GM12878 (cell line): ENCODE measurements at regions not wholly inside any gene's neighbourhood (a gene's known extent, or its start where the extent isn't known, plus 50 kb on each side); places are given as distances from the start of the nearest gene placed in this dataset.

Source experiments
- ATAC-seq: fragments of 200-7000 bp; cut with Tn5 transposase; 3 replicates; pipeline ENCODE4 v1.9.1; 2020; ENCODE audit warnings: mild to moderate bottlenecking, moderate library complexity
- BruUV-seq: library from RNA; stranded (reverse); fragments of 400-500 nt; replicated peaks from 2 replicates; lab custom pipeline; 2021; lab: Mats Ljungman, UMichigan
- CTCF ChIA-PET: fragments of 300-600 bp; sonication (Branson Sonifier 250); formaldehyde crosslinking; extraction: SDS; loops from one replicate; lab custom pipeline; 2021; ENCODE audit warnings: inconsistent platforms; lab: Yijun Ruan, JAX
- POLR2A ChIA-PET: fragments of 350-600 bp; formaldehyde crosslinking; extraction: SDS; loops from one replicate; lab custom pipeline; 2021; ENCODE audit warnings: inconsistent platforms; lab: Charles Lee
- RAD21 ChIA-PET: fragments of 300-600 bp; sonication (Branson Sonifier 250); formaldehyde crosslinking; loops from one replicate; lab custom pipeline; 2023; ENCODE audit warnings: antibody characterized with exemption; ENCODE audit not compliant: unreplicated experiment; lab: Charles Lee
- SMC1A ChIA-PET: fragments of 300-600 bp; sonication (Branson Sonifier 250); formaldehyde crosslinking; loops from one replicate; lab custom pipeline; 2023; ENCODE audit not compliant: unreplicated experiment, uncharacterized antibody; lab: Charles Lee
- DNase-seq: peaks from one replicate; pipeline ENCODE4 v3.0.0-alpha.2; 2011; ENCODE audit warnings: low read depth, low spot score
- FAIRE-seq: peaks from 3 replicates; lab custom pipeline; 2011; peaks lifted over from hg19 to GRCh38; lab: Jason Lieb, UNC
- H2AFZ ChIP-seq: 2 replicates; pipeline ENCODE4 v1.6.0; 2011; ENCODE audit warnings: low read depth, low read length, control low read depth; ENCODE audit not compliant: control insufficient read depth
- H3K27ac ChIP-seq: 2 replicates; pipeline ENCODE4 v1.5.1; 2011; ENCODE audit warnings: control low read depth; ENCODE audit not compliant: control insufficient read depth, insufficient read depth
- H3K27me3 ChIP-seq, 2 experiments: replicated peaks in 1 of 2; 2 replicates each; pipeline versions ENCODE4 v1.6.0 to v1.6.1; 2011; ENCODE audit warnings: low read length in 1 of 2; ENCODE audit not compliant: control insufficient read depth in 2 of 2, insufficient read depth in 2 of 2
- H3K36me3 ChIP-seq, 2 experiments: 2 replicates each; pipeline ENCODE4 v1.5.1; 2011; ENCODE audit warnings: low read length in 1 of 2; ENCODE audit not compliant: control insufficient read depth in 2 of 2, insufficient read depth in 2 of 2
- H3K4me1 ChIP-seq: 2 replicates; pipeline ENCODE4 v1.6.1; 2011; ENCODE audit warnings: mild to moderate bottlenecking, low read length, moderate library complexity, mixed read lengths; ENCODE audit not compliant: control insufficient read depth, insufficient read depth
- H3K4me2 ChIP-seq: 2 replicates; pipeline ENCODE4 v1.6.0; 2011; ENCODE audit warnings: control low read depth; ENCODE audit not compliant: control insufficient read depth, insufficient read depth
- H3K4me3 ChIP-seq: fragments of 200-600 bp; sonication (generic); 2 replicates; pipeline ENCODE4 v1.5.1; 2016
- H3K79me2 ChIP-seq: 2 replicates; pipeline ENCODE4 v1.6.0; 2011; ENCODE audit warnings: low read length; ENCODE audit not compliant: control insufficient read depth, insufficient read depth
- H3K9ac ChIP-seq: 2 replicates; pipeline ENCODE4 v1.8.0; 2011; ENCODE audit warnings: low read length, control low read depth, mixed read lengths; ENCODE audit not compliant: control insufficient read depth, insufficient read depth
- H3K9me3 ChIP-seq: replicated peaks from 3 replicates; pipeline ENCODE4 v1.5.1; 2011; ENCODE audit warnings: mild to moderate bottlenecking, low read length; ENCODE audit not compliant: control insufficient read depth, insufficient read depth
- H4K20me1 ChIP-seq: 2 replicates; pipeline ENCODE4 v1.6.0; 2011; ENCODE audit not compliant: control insufficient read depth, insufficient read depth
- ATF7 ChIP-seq: fragments of 450-650 bp; IDR thresholded peaks from 2 replicates; pipeline ENCODE4 v1.6.1; 2016; ENCODE audit warnings: low read depth, mild to moderate bottlenecking
- DPF2 ChIP-seq: fragments of 450-650 bp; IDR thresholded peaks from 2 replicates; pipeline ENCODE4 v1.6.1; 2017; ENCODE audit warnings: mild to moderate bottlenecking
- HCFC1 ChIP-seq: fragments of 150-350 bp; IDR thresholded peaks from 2 replicates; pipeline ENCODE4 v1.6.1; 2014; ENCODE audit warnings: low read length
- IKZF1 ChIP-seq: fragments of 450-650 bp; conservative IDR thresholded peaks from 2 replicates; pipeline ENCODE4 v1.6.1; 2017; ENCODE audit warnings: antibody characterized with exemption, mild to moderate bottlenecking
- IKZF2 ChIP-seq, 2 experiments: fragments of 450-650 bp; IDR thresholded peaks; 2 replicates each; pipeline ENCODE4 v1.6.1; 2017; ENCODE audit warnings: mild to moderate bottlenecking in 2 of 2, moderate library complexity in 2 of 2
- MEF2A ChIP-seq: IDR thresholded peaks from 2 replicates; pipeline ENCODE4 v1.6.1; 2011; ENCODE audit warnings: low read depth, mild to moderate bottlenecking, low read length, moderate library complexity; ENCODE audit not compliant: insufficient read depth
- MEF2B ChIP-seq: fragments of 450-650 bp; IDR thresholded peaks from 2 replicates; pipeline ENCODE4 v1.6.1; 2018; ENCODE audit warnings: mild to moderate bottlenecking, moderate library complexity; ENCODE audit not compliant: partially characterized antibody, poor library complexity, severe bottlenecking
- MTA2 ChIP-seq: fragments of 450-650 bp; IDR thresholded peaks from 2 replicates; pipeline ENCODE4 v1.6.1; 2016; ENCODE audit warnings: low read depth, mild to moderate bottlenecking, moderate library complexity
- NR2C1 ChIP-seq: fragments of 450-650 bp; IDR thresholded peaks from 2 replicates; pipeline ENCODE4 v1.6.1; 2017; ENCODE audit warnings: antibody characterized with exemption, mild to moderate bottlenecking, moderate library complexity
- NR2F1 ChIP-seq: fragments of 450-650 bp; conservative IDR thresholded peaks from 2 replicates; pipeline ENCODE4 v1.6.1; 2017; ENCODE audit warnings: mild to moderate bottlenecking
- STAT3 ChIP-seq: IDR thresholded peaks from 2 replicates; pipeline ENCODE4 v1.6.1; 2011; ENCODE audit warnings: low read depth, low read length, improper control_type of control experiment
- ZNF217 ChIP-seq: fragments of 450-650 bp; IDR thresholded peaks from 2 replicates; pipeline ENCODE4 v1.6.1; 2017; ENCODE audit warnings: antibody characterized with exemption, mild to moderate bottlenecking
- WGBS: methylation state at CpG from one replicate; pipeline ENCODE4 v1.1.6; 2016; ENCODE audit warnings: low lambda C conversion rate; ENCODE audit not compliant: insufficient replicate concordance, insufficient coverage; ENCODE audit errors: missing lambda C conversion rate; 5-methylcytosine and 5-hydroxymethylcytosine counted together
- in situ Hi-C: fragments of 300-500 bp; cut with MboI; formaldehyde crosslinking; loops from 9 replicates; pipeline ENCODE4 v1.14.3; 2018; ENCODE audit warnings: mixed read lengths
- intact Hi-C: fragments of 100-400 bp; cut with micrococcal nuclease; formaldehyde crosslinking; loops from one replicate; pipeline ENCODE4 v1.14.2; 2022; ENCODE audit not compliant: unreplicated experiment
- TF ChIP-seq, protein P1 (sequence below): fragments of 450-650 bp; IDR thresholded peaks from 2 replicates; pipeline ENCODE4 v1.6.1; 2016; ENCODE audit warnings: mild to moderate bottlenecking, moderate library complexity, borderline replicate concordance
- TF ChIP-seq, protein P2 (sequence below): fragments of 450-650 bp; formaldehyde crosslinking; IDR thresholded peaks from 2 replicates; pipeline ENCODE4 v1.5.0; 2022; ENCODE audit warnings: mild to moderate bottlenecking, missing genetic modification characterization
- TF ChIP-seq, protein P3 (sequence below): fragments of 450-650 bp; IDR thresholded peaks from 2 replicates; pipeline ENCODE4 v1.6.1; 2016; ENCODE audit warnings: mild to moderate bottlenecking
- TF ChIP-seq, protein P4 (sequence below): IDR thresholded peaks from 2 replicates; pipeline ENCODE4 v1.6.1; 2012; ENCODE audit warnings: low read depth, low read length, improper control_type of control experiment

DNA sequence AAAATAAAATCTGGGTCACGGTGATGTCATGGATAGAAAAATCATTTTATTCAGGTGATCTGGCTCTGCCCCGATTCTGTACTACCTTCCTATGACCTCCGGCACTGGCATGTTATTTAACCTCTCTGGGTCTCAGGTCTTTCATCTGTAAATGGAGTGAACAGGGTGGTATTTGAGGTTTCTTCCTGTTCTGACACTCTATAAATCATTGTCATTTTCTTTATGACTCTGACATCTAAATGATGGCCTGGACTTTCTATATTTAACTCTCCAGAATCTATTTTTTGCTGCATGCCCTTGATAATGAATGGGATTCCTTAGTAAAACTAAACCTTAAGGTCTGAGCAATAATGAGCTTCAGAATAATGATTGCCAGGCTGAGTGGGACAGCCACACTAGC is 422.0 kb upstream of the CNKSR2 start:
- no peaks in the 10 kb centered on the region for H4K20me1 ChIP-seq
- H3K9me3 ChIP-seq, result no peaks in the 10 kb centered on the region
- DNase-seq (no peak), FAIRE-seq (no peak), ATAC-seq (peak; percentile 76)
- no peaks in the 10 kb centered on the region for H3K4me1 ChIP-seq
- in situ Hi-C loops (no loop called here), intact Hi-C loops (no loop called here)
- no TSS peak for BruUV-seq
- ChIA-PET CTCF (no interaction called here), SMC1A (interaction anchor here (0.9 to 1.4 kb wide), 5 partner anchors 8 to 41 kb away, joined by 3 to 5 read pairs (median 3); no protein-coding TSS in a partner anchor), RAD21 (interaction anchor here (1.3 to 2.1 kb wide), 2 partner anchors 29 to 423 kb away, joined by 3 to 6 read pairs; partner anchors contain the start of gene CNKSR2), POLR2A (no interaction called here)
- 12% methylated on average over 3 of the region's 3 CpGs for WGBS
- H3K36me3 ChIP-seq, result no peaks in the 10 kb centered on the region
- no peak overlapping the region for H3K9ac ChIP-seq
- H3K4me2 ChIP-seq, result no peak overlapping the region
- H3K27ac ChIP-seq, result no peak overlapping the region
- no peak overlapping the region for H2AFZ ChIP-seq
- H3K4me3 ChIP-seq, result no peak overlapping the region
- H3K27me3 ChIP-seq, result no peaks in the 10 kb centered on the region
- H3K79me2 ChIP-seq, result no peaks in the 10 kb centered on the region
- TF ChIP-seq, protein P1, sequence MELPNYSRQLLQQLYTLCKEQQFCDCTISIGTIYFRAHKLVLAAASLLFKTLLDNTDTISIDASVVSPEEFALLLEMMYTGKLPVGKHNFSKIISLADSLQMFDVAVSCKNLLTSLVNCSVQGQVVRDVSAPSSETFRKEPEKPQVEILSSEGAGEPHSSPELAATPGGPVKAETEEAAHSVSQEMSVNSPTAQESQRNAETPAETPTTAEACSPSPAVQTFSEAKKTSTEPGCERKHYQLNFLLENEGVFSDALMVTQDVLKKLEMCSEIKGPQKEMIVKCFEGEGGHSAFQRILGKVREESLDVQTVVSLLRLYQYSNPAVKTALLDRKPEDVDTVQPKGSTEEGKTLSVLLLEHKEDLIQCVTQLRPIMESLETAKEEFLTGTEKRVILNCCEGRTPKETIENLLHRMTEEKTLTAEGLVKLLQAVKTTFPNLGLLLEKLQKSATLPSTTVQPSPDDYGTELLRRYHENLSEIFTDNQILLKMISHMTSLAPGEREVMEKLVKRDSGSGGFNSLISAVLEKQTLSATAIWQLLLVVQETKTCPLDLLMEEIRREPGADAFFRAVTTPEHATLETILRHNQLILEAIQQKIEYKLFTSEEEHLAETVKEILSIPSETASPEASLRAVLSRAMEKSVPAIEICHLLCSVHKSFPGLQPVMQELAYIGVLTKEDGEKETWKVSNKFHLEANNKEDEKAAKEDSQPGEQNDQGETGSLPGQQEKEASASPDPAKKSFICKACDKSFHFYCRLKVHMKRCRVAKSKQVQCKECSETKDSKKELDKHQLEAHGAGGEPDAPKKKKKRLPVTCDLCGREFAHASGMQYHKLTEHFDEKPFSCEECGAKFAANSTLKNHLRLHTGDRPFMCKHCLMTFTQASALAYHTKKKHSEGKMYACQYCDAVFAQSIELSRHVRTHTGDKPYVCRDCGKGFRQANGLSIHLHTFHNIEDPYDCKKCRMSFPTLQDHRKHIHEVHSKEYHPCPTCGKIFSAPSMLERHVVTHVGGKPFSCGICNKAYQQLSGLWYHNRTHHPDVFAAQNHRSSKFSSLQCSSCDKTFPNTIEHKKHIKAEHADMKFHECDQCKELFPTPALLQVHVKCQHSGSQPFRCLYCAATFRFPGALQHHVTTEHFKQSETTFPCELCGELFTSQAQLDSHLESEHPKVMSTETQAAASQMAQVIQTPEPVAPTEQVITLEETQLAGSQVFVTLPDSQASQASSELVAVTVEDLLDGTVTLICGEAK, result no peak
- peak; percentile 46; the same call in 1 of the 2 replicates for TF ChIP-seq ZNF217
- peak; percentile 93 for TF ChIP-seq MTA2
- TF ChIP-seq, protein P2, sequence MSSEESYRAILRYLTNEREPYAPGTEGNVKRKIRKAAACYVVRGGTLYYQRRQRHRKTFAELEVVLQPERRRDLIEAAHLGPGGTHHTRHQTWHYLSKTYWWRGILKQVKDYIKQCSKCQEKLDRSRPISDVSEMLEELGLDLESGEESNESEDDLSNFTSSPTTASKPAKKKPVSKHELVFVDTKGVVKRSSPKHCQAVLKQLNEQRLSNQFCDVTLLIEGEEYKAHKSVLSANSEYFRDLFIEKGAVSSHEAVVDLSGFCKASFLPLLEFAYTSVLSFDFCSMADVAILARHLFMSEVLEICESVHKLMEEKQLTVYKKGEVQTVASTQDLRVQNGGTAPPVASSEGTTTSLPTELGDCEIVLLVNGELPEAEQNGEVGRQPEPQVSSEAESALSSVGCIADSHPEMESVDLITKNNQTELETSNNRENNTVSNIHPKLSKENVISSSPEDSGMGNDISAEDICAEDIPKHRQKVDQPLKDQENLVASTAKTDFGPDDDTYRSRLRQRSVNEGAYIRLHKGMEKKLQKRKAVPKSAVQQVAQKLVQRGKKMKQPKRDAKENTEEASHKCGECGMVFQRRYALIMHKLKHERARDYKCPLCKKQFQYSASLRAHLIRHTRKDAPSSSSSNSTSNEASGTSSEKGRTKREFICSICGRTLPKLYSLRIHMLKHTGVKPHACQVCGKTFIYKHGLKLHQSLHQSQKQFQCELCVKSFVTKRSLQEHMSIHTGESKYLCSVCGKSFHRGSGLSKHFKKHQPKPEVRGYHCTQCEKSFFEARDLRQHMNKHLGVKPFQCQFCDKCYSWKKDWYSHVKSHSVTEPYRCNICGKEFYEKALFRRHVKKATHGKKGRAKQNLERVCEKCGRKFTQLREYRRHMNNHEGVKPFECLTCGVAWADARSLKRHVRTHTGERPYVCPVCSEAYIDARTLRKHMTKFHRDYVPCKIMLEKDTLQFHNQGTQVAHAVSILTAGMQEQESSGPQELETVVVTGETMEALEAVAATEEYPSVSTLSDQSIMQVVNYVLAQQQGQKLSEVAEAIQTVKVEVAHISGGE (CRISPR knock-in tag), result no peak
- peak; percentile 81 for TF ChIP-seq NR2F1
- no peak for TF ChIP-seq HCFC1
- TF ChIP-seq MEF2A, result no peak
- TF ChIP-seq NR2C1, result peak; percentile 39; the same call in 1 of the 2 replicates
- peak; percentile 47 to 72; a peak in 3 of 4 replicates for TF ChIP-seq IKZF2 (IDR thresholded peaks at IDR 0.05)
- TF ChIP-seq DPF2, result peak; percentile 51
- TF ChIP-seq ATF7, result peak; percentile 76
- peak; percentile 79 for TF ChIP-seq MEF2B
- TF ChIP-seq, protein P3, sequence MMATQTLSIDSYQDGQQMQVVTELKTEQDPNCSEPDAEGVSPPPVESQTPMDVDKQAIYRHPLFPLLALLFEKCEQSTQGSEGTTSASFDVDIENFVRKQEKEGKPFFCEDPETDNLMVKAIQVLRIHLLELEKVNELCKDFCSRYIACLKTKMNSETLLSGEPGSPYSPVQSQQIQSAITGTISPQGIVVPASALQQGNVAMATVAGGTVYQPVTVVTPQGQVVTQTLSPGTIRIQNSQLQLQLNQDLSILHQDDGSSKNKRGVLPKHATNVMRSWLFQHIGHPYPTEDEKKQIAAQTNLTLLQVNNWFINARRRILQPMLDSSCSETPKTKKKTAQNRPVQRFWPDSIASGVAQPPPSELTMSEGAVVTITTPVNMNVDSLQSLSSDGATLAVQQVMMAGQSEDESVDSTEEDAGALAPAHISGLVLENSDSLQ, result peak; percentile 62
- TF ChIP-seq, protein P4, sequence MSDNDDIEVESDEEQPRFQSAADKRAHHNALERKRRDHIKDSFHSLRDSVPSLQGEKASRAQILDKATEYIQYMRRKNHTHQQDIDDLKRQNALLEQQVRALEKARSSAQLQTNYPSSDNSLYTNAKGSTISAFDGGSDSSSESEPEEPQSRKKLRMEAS, result no peak
- TF ChIP-seq IKZF1, result peak; percentile 63; the same call in 1 of the 2 replicates
- no peak for TF ChIP-seq STAT3
